GM18511 (cell line): ENCODE measurements at regions not wholly inside any gene's neighbourhood (a gene's known extent, or its start where the extent isn't known, plus 50 kb on each side); places are given as distances from the start of the nearest gene placed in this dataset.
"Not testable (repeated sequence)": the region's sequence is repeated elsewhere in the genome, so short reads cannot be mapped to it uniquely, and the experiment has no call there.

Experiments
- ATAC-seq: cut with Tn5 transposase; IDR thresholded peaks from one replicate; pipeline ENCODE4 v1.9.1; 2021; ENCODE audit warnings: mild to moderate bottlenecking, moderate library complexity; ENCODE audit not compliant: unreplicated experiment

GRCh38 chr3:4139462-4140140, 163.6 kb upstream of the SETMAR start:
- peak; percentile 70 for ATAC-seq

DNA sequence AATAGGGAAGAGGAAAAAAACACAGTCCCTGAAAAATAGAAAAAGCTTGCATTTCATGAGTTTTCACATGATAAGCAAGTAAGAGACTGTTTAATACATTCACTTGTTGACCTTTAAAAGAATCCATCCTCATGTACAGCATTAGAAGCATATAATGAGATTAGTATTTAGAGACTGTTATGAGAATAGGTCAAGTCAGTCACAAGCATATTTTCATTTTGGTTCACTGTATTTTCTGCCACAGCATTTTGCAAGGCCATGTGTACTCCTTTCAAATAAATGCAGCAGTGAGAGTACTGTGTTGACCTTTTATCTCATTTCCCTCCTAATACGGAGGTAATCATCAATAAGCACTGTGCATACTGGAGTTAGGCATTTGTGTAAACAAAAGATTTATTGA, 162.2 kb upstream of the SETMAR start:
- no peak for ATAC-seq

DNA sequence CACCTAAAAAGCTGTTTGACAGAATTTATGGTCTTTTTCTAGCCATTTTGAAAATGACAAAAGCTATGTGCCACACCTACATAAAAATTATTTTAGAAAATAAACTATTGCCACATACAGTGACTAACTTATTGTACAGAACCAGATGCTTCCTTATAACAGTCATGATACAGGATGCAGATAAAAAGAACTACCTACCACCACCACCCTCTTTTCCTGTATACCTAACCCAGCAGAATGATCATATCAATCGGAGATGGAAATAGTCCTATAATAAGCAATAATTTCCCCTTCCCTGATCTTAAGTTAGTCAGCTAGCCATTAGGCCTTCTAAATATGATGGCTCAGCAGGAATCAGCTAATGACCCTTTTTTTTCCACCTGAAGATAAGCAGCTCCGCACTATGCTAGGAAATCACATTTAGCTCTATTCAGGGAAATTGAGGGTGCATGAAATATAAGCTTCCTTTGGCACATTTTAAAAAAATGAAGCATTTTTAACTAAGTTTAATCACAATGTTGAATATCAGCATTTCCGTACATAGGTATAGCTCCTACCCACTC, 155.5 kb upstream of the SETMAR start:
- ATAC-seq, result no peak

DNA sequence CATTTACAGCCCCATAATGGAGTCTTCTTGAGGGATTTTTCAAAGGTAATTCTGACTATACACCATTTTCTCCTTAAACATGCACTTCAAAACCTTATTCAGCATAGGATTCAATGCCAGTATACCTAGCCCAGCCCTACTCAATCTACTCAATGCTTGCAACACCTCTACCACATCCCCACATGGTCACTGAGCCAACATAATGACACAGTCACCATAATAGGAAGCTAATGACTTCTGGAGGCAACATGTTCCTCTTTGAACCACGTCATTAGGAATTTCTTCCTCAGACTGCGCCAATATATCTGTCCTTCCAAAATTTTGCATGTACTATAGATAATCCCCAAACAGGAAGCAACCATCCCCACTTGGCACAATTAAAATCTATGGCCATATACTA, 153.9 kb upstream of the SETMAR start:
- no peak for ATAC-seq

GRCh38 chr3:4150816-4151215, 152.4 kb upstream of the SETMAR start:
- ATAC-seq, result no peak

DNA sequence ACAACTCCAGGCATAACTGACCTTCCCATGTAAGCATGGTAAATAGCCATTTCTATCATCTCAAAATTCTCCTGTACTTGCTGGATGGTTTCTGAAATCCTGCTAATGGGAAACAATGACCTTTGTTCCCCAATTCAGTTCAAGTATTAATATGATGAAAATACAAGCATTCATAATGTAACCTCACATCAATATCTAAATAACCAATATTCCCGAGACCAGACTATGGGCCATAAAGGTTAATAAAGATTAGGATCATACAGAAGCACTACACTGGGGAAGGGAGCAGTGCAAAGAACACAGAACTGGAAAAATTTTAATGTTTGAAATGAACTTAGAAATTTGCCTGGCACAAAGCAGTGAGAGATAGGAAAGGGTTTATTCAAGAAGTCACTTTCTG, 151.3 kb upstream of the SETMAR start:
- ATAC-seq, result no peak

DNA sequence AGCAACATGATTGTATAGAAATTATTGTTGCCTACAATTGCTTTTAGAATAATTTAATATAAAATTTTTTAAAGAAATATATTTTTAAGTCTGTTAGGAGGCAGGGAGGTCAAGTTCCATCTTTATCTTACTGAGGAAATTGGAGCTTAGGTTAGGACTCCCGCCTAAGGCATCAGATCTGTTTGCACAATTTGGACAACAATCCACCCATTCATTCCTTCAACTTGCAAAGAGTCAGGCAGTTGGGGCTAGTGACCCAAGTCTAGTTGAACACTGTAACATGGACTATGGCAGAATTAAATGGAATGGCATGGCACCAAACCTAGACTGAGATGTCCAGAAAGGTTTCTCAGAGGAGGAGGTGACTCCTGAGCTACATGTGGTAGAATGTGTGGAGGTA, 149.4 kb upstream of the SETMAR start:
- no peak for ATAC-seq

DNA sequence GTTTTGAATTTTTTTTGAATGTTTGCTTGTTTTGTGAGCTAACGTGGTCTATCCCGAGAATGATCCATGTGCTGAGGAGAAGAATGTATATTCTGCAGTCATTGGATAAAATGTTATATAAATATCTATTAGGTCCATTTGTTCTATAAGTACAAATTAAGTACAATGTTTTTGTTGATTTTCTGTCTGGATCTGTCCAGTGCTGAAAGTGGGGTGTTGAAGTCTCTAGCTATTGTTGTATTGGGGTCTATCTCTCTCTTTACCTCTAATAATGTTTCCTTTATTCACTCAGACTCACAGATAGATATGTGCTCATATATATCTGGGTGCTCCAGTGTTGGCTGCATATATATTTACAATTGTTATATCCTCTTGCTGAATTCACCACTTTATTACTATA, 144.8 kb upstream of the SETMAR start:
- no peak for ATAC-seq

- ATAC-seq, result no peak
Observed at GRCh38 chr3:4162096-4162495, 141.1 kb upstream of the SETMAR start.

- no peak for ATAC-seq
Observed at GRCh38 chr3:4163011-4163410, 140.2 kb upstream of the SETMAR start.

DNA sequence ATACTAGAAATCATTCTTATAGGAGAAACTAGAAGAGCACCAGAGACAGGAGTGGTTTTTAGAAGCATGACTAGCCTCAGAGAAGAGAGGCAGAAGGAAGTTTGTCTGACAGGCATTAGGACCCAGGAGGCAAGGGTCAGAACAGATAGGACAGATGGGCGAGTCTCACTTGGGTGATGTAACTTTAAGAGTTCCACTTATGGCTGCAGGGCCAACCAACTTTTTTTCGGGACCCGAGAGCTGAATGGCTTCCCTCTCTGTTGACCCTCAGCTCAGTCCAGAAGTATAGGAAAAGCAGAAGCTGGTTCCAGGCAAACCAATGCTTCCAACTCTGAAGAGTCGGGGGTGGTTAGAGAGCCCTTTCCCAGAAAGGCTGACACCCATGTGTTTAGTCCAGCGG, 136.6 kb upstream of the SETMAR start:
- no peak for ATAC-seq

DNA sequence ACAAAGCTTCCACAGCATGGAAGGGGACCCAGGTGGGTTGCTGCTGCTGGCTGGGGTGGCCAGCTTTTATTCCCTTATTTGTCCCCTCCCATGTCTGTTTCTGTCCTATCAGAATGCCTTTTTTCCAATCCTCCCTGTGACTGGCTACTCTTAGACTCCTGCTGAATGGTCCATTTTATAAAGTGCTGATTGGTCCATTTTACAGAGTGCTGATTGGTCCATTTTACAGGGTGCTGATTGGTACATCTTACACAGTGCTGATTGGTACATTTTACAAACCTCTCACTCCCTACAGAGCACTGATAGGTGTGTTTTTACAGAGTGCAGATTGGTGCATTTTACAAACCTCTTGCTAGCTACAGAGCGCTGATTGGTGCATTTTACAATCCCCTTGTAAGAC, 135.9 kb upstream of the SETMAR start:
- ATAC-seq, result not testable (repeated sequence)

DNA sequence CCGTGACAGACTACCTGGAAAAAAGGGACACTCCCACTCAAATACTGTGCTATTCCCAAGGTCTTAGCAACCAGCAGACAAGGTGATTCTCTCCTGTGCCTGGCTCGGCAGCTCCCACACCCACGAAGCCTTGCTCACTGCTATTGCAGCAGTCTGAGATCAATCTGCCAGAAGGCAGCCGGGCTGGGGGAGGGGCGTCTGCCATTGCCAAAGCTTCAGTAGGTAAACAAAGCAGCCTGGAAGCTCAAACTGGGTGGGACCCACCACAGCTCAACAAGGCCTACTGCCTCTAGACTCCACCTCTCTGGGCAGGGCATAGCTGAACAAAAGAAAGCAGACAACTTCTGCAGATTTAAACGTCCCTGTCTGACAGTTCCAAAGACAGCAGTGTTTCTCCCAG, 128.4 kb upstream of the SETMAR start:
- ATAC-seq, result no peak

DNA sequence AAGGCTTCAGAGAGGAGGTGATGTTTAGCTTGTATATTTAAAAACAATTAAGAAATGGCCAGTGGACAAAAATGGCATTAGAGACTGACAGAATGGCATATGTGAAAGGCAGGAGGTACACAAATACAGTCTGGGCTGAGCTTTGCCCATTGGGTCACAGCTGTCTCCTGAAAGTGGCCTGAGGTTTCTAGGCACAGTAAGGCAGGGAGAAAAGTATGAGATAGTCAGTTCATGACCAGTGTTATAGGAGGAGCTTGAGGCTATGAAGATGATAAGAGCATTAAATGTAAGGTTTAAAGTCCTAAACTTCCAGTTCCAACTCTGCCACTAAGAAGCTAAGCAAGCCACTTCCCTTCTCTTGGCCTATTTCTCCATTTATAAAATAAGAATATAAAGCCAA, 111.2 kb upstream of the SETMAR start:
- ATAC-seq, result no peak

- ATAC-seq, result no peak
Observed at GRCh38 chr3:4195006-4195405, 108.2 kb upstream of the SETMAR start.

DNA sequence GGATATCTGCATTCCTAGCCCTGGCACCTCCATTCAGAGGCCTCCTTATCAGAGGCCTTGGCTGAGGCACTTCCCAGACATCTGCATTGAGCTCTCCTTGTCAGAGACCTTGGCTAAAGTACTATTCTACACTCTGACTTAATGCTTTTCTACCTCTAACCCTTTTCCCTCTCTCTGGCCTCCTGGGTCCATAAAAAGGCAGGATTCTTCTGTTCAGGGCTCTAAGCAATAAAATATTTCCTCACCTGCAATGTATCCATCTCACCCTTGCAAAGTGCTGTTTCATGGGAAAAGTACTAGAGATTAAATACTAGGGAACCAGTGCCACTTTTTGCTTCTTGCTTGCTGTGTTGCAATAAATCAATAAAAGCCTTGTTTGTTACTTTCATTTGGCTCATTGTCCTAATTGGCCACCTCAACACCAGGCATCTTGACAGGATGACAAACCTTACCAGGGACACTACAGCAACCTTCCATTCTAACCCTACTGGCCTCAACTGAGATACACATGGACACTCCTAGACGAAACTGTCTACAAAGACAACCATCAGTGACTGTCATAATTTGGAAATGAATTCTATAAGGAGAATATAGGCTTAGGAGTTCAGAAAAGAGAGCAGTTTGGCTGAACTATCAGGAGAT, 106.5 kb upstream of the SETMAR start:
- no peak for ATAC-seq

GRCh38 chr3:4197670-4198069, 105.5 kb upstream of the SETMAR start:
- no peak for ATAC-seq

DNA sequence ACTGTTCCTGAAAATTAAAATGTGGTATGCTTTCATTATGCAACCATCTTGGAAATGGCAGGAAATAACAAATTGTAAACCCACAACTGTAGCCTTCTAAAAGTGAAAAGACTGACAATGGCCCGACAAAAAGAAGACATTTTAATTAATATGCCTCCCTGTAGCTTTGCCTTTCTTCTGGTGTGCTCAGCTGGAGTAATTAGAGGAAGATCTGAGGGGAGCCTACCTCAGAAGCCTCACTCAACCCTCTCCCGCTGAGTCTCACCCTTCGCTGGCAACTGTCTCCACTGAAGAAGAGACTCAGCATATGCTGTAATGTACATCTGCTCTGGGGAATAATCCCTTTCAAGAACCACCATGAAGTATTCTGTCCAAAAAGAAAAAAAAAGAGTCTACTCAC, 104.7 kb upstream of the SETMAR start:
- no peak for ATAC-seq

DNA sequence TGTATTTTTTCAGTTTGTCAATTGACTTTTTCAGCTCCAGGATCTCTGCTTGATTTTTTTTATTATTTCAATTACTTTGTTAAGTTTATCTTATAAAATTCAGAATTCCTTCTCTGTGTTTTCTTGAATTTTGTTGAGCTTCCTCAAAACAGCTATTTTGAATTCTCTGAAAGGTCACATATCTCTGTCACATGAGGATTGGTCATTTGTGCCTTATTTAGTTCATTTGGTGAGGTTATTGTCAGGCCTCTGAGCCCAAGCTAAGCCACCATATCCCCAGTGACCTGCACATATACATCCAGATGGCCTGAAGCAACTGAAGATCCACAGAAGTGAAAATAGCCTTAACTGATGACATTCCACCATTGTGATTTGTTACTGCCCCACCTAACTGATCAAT, 98.4 kb upstream of the SETMAR start:
- ATAC-seq, result not testable (repeated sequence)

- ATAC-seq, result no peak
Observed at GRCh38 chr3:4207672-4208071, 95.5 kb upstream of the SETMAR start.

- ATAC-seq, result no peak
Observed at GRCh38 chr3:4208556-4208955, 94.6 kb upstream of the SETMAR start.

- no peak for ATAC-seq
Observed at GRCh38 chr3:4211610-4212009, 91.6 kb upstream of the SETMAR start.

DNA sequence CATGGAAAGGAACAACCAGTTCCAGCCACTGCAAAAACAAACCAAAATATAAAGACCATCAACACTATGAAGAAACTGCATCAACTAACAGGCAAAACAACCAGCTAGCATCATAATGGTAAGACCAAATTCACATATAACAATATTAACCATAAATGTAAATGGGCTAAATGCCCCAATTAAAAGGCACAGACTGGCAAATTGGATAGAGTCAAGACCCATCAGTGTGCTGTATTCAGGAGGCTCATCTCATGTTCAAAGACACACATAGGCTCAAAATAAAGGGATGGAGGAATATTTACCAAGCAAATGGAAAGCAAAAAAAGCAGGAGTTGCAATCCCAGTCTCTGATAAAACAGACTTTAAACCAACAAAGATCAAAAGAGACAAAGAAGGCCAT, 89.7 kb upstream of the SETMAR start:
- ATAC-seq, result not testable (repeated sequence)
